ENCODE measurements at regions not wholly inside any gene's neighbourhood (a gene's known extent, or its start where the extent isn't known, plus 50 kb on each side); places are given as distances from the start of the nearest gene placed in this dataset.

GRCh38 chr18:61694236-61694635 lies 198.6 kb downstream of the RNF152 start:
- CTCF ChIA-PET = no interaction called here
- Histone ChIP-seq H3K9me3 (replicated peaks; ENCODE audit: control insufficient read depth, insufficient read depth, low read length) (no peaks in the 10 kb centered on the region), H3K27ac (ENCODE audit: control insufficient read depth, insufficient read depth) (no peak overlapping the region), H3K4me1 (ENCODE audit: control insufficient read depth, insufficient read depth, low read length) (no peaks in the 10 kb centered on the region), H3K4me3 (no peak overlapping the region), H3K4me2 (ENCODE audit: control insufficient read depth, insufficient read depth) (no peak overlapping the region), H3K36me3 (ENCODE audit: control insufficient read depth in 2 of 2, insufficient read depth in 2 of 2, low read length in 1 of 2) (no peaks in the 10 kb centered on the region), H4K20me1 (ENCODE audit: control insufficient read depth, insufficient read depth) (no peaks in the 10 kb centered on the region), H3K79me2 (ENCODE audit: control insufficient read depth, insufficient read depth, low read length) (no peaks in the 10 kb centered on the region), H2AFZ (ENCODE audit: control insufficient read depth, low read depth, low read length) (no peak overlapping the region), H3K9ac (ENCODE audit: control insufficient read depth, insufficient read depth, low read length) (no peak overlapping the region), H3K27me3 (replicated peaks in 1 of 2; ENCODE audit: control insufficient read depth in 2 of 2, insufficient read depth in 2 of 2, low read length in 1 of 2) (no peaks in the 10 kb centered on the region)
- BruUV-seq (replicated peaks) = no TSS peak
- no peak for FAIRE-seq
- 22% methylated on average over 3 of the region's 3 CpGs for WGBS (ENCODE audit: insufficient coverage, insufficient replicate concordance, low lambda C conversion rate, missing lambda C conversion rate)
- intact Hi-C loops (cut with micrococcal nuclease; ENCODE audit: unreplicated experiment) (no loop called here), in situ Hi-C loops (cut with MboI) (no loop called here)
- no peak for DNase-seq (ENCODE audit: low read depth, low spot score)
- SMC1A ChIA-PET (ENCODE audit: uncharacterized antibody, unreplicated experiment) = no interaction called here
- POLR2A ChIA-PET = no interaction called here
- ATAC-seq = no peak
- TF ChIP-seq BHLHE40 (IDR thresholded peaks at IDR 0.05; ENCODE audit: borderline replicate concordance in 1 of 2, low read depth in 2 of 2, low read length in 1 of 2) = no peak
- no peak for TF ChIP-seq IRF4 (IDR thresholded peaks at IDR 0.05; ENCODE audit: low read depth, low read length)
- TF ChIP-seq, protein P1, sequence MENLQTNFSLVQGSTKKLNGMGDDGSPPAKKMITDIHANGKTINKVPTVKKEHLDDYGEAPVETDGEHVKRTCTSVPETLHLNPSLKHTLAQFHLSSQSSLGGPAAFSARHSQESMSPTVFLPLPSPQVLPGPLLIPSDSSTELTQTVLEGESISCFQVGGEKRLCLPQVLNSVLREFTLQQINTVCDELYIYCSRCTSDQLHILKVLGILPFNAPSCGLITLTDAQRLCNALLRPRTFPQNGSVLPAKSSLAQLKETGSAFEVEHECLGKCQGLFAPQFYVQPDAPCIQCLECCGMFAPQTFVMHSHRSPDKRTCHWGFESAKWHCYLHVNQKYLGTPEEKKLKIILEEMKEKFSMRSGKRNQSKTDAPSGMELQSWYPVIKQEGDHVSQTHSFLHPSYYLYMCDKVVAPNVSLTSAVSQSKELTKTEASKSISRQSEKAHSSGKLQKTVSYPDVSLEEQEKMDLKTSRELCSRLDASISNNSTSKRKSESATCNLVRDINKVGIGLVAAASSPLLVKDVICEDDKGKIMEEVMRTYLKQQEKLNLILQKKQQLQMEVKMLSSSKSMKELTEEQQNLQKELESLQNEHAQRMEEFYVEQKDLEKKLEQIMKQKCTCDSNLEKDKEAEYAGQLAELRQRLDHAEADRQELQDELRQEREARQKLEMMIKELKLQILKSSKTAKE (IDR thresholded peaks at IDR 0.05; ENCODE audit: low read depth, poor library complexity, severe bottlenecking) = no peak
- TF ChIP-seq BMI1 (IDR thresholded peaks at IDR 0.05; ENCODE audit: borderline replicate concordance) = no peak
- TF ChIP-seq EED (IDR thresholded peaks at IDR 0.05; ENCODE audit: low read depth) = no peak
- TF ChIP-seq, protein P2, sequence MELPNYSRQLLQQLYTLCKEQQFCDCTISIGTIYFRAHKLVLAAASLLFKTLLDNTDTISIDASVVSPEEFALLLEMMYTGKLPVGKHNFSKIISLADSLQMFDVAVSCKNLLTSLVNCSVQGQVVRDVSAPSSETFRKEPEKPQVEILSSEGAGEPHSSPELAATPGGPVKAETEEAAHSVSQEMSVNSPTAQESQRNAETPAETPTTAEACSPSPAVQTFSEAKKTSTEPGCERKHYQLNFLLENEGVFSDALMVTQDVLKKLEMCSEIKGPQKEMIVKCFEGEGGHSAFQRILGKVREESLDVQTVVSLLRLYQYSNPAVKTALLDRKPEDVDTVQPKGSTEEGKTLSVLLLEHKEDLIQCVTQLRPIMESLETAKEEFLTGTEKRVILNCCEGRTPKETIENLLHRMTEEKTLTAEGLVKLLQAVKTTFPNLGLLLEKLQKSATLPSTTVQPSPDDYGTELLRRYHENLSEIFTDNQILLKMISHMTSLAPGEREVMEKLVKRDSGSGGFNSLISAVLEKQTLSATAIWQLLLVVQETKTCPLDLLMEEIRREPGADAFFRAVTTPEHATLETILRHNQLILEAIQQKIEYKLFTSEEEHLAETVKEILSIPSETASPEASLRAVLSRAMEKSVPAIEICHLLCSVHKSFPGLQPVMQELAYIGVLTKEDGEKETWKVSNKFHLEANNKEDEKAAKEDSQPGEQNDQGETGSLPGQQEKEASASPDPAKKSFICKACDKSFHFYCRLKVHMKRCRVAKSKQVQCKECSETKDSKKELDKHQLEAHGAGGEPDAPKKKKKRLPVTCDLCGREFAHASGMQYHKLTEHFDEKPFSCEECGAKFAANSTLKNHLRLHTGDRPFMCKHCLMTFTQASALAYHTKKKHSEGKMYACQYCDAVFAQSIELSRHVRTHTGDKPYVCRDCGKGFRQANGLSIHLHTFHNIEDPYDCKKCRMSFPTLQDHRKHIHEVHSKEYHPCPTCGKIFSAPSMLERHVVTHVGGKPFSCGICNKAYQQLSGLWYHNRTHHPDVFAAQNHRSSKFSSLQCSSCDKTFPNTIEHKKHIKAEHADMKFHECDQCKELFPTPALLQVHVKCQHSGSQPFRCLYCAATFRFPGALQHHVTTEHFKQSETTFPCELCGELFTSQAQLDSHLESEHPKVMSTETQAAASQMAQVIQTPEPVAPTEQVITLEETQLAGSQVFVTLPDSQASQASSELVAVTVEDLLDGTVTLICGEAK (IDR thresholded peaks at IDR 0.05; ENCODE audit: borderline replicate concordance) = no peak
- no peak for TF ChIP-seq WRNIP1 (IDR thresholded peaks at IDR 0.05; ENCODE audit: borderline replicate concordance, low read depth, low read length)
- no peak for TF ChIP-seq YBX1 (IDR thresholded peaks at IDR 0.05)
- no peak for TF ChIP-seq BCL11A (IDR thresholded peaks at IDR 0.05; ENCODE audit: low read depth, low read length)
- TF ChIP-seq, protein P3, sequence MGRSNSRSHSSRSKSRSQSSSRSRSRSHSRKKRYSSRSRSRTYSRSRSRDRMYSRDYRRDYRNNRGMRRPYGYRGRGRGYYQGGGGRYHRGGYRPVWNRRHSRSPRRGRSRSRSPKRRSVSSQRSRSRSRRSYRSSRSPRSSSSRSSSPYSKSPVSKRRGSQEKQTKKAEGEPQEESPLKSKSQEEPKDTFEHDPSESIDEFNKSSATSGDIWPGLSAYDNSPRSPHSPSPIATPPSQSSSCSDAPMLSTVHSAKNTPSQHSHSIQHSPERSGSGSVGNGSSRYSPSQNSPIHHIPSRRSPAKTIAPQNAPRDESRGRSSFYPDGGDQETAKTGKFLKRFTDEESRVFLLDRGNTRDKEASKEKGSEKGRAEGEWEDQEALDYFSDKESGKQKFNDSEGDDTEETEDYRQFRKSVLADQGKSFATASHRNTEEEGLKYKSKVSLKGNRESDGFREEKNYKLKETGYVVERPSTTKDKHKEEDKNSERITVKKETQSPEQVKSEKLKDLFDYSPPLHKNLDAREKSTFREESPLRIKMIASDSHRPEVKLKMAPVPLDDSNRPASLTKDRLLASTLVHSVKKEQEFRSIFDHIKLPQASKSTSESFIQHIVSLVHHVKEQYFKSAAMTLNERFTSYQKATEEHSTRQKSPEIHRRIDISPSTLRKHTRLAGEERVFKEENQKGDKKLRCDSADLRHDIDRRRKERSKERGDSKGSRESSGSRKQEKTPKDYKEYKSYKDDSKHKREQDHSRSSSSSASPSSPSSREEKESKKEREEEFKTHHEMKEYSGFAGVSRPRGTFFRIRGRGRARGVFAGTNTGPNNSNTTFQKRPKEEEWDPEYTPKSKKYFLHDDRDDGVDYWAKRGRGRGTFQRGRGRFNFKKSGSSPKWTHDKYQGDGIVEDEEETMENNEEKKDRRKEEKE (IDR thresholded peaks at IDR 0.05) = no peak
- no peak for TF ChIP-seq STAT1 (conservative IDR thresholded peaks at IDR 0.05)
- no peak for TF ChIP-seq SRF (IDR thresholded peaks at IDR 0.05; ENCODE audit: low read depth in 2 of 2, low read length in 2 of 2)
- TF ChIP-seq ATF3 (IDR thresholded peaks at IDR 0.05; ENCODE audit: borderline replicate concordance, extremely low read depth, low read depth, low read length) = no peak
- RAD21 ChIA-PET (ENCODE audit: unreplicated experiment) = no interaction called here
